Nephron (organoid): ENCODE measurements at regions not wholly inside any gene's neighbourhood (a gene's known extent, or its start where the extent isn't known, plus 50 kb on each side); places are given as distances from the start of the nearest gene placed in this dataset.
A peak's percentile ranks its signal among the peaks of the same experiment; 100 is the strongest.

Experiments
- H3K27ac Mint-ChIP-seq, 3 experiments: 2 replicates each; pipeline ENCODE4 v1.8.0; 2020; ENCODE audit warnings: mixed read lengths in 3 of 3, mild to moderate bottlenecking in 2 of 3, moderate library complexity in 1 of 3
- H3K27me3 Mint-ChIP-seq: 2 replicates; pipeline ENCODE4 v1.8.0; 2021; ENCODE audit warnings: low read depth, mild to moderate bottlenecking, moderate library complexity, mixed read lengths
- H3K36me3 Mint-ChIP-seq: 2 replicates; pipeline ENCODE4 v1.8.0; 2020; ENCODE audit warnings: low read depth, mixed read lengths
- H3K4me1 Mint-ChIP-seq: 2 replicates; pipeline ENCODE4 v1.8.0; 2020; ENCODE audit warnings: mixed read lengths
- H3K4me3 Mint-ChIP-seq, 3 experiments: 2 replicates each; pipeline ENCODE4 v1.8.0; 2020; ENCODE audit warnings: mild to moderate bottlenecking in 3 of 3, mixed read lengths in 3 of 3, moderate library complexity in 2 of 3
- H3K9me3 Mint-ChIP-seq: 2 replicates; pipeline ENCODE4 v1.8.0; 2020; ENCODE audit warnings: mixed read lengths
- TF ChIP-seq, protein P1 (sequence below), 3 experiments: fragments of 200-600 bp; sonication (generic); IDR thresholded peaks; one replicate each; pipeline ENCODE4 v1.5.0; 2021; ENCODE audit warnings: antibody characterized with exemption in 3 of 3; ENCODE audit not compliant: unreplicated experiment in 3 of 3

DNA sequence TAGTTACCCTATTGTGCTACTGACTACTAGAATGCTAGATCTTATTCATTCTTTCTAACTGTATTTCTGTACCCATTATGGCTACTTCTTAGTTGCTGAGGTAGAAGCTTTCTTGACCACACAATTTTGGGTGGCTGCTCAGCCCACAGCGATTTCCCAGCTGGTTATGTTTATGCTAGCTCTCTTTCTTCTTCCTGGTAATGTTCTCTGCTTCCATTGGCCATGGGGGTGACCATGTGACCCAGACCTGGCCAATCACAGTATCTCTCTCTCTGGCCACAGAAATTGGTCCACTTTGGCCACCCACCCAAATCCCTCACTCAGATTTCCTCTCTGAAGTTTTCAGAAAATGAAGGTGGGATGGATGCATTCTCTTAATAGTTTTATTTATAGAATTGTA lies 427.9 kb upstream of the CLINT1 start:
- Mint-ChIP-seq H3K4me1 (peaks cover 11% of the 10 kb centered on the region), H3K27ac (no peak overlapping the region)

GRCh38 chr5:158285698-158286097 lies 426.8 kb upstream of the CLINT1 start:
- peaks cover 5% of the 10 kb centered on the region for H3K27me3 Mint-ChIP-seq
- H3K27ac Mint-ChIP-seq = no peak overlapping the region
- peaks cover 6% of the 10 kb centered on the region for H3K9me3 Mint-ChIP-seq
- H3K36me3 Mint-ChIP-seq = no peaks in the 10 kb centered on the region
- no peak overlapping the region for H3K4me3 Mint-ChIP-seq
- peaks cover 11% of the 10 kb centered on the region for H3K4me1 Mint-ChIP-seq
- TF ChIP-seq, protein P1, sequence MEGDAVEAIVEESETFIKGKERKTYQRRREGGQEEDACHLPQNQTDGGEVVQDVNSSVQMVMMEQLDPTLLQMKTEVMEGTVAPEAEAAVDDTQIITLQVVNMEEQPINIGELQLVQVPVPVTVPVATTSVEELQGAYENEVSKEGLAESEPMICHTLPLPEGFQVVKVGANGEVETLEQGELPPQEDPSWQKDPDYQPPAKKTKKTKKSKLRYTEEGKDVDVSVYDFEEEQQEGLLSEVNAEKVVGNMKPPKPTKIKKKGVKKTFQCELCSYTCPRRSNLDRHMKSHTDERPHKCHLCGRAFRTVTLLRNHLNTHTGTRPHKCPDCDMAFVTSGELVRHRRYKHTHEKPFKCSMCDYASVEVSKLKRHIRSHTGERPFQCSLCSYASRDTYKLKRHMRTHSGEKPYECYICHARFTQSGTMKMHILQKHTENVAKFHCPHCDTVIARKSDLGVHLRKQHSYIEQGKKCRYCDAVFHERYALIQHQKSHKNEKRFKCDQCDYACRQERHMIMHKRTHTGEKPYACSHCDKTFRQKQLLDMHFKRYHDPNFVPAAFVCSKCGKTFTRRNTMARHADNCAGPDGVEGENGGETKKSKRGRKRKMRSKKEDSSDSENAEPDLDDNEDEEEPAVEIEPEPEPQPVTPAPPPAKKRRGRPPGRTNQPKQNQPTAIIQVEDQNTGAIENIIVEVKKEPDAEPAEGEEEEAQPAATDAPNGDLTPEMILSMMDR (IDR thresholded peaks at IDR 0.05; ENCODE audit: unreplicated experiment in 3 of 3) = no peak

More for the DNA sequence above, 427.9 kb upstream of the CLINT1 start:
- peaks cover 5% of the 10 kb centered on the region for H3K27me3 Mint-ChIP-seq
- no peaks in the 10 kb centered on the region for H3K9me3 Mint-ChIP-seq
- no peak overlapping the region for H3K4me3 Mint-ChIP-seq
- TF ChIP-seq, protein P1 (IDR thresholded peaks at IDR 0.05; ENCODE audit: unreplicated experiment in 3 of 3) = no peak
- H3K36me3 Mint-ChIP-seq = no peaks in the 10 kb centered on the region

GRCh38 chr5:158284242-158284641 lies 425.3 kb upstream of the CLINT1 start:
- Mint-ChIP-seq H3K9me3 (peaks cover 6% of the 10 kb centered on the region), H3K4me1 (peaks cover 11% of the 10 kb centered on the region), H3K27ac (peak overlapping the region in 1 of 3 experiments; percentile 29), H3K36me3 (no peaks in the 10 kb centered on the region), H3K4me3 (no peak overlapping the region), H3K27me3 (no peaks in the 10 kb centered on the region)
- TF ChIP-seq, protein P1 (IDR thresholded peaks at IDR 0.05; ENCODE audit: unreplicated experiment in 3 of 3) = no peak

DNA sequence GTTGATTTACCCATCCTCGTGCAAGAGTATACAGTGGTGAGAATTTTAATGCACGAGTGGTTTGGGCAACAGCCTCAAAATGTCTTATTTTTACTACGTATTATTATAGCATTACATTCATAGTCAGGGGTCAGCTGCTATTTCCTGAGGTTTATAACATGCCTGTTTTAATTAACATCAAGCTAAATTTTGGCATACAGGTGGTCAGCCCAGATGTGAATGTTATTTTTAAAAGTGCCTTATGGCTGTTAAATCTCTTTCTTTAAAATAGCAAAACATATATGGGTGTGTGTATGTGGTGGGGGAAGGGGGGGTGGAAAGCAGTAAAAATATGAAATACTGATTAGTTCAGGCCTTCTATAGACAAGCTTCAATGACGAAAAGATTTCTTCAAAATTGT lies 424.5 kb upstream of the CLINT1 start:
- TF ChIP-seq, protein P1 (IDR thresholded peaks at IDR 0.05; ENCODE audit: unreplicated experiment in 3 of 3) = no peak
- Mint-ChIP-seq H3K4me1 (peaks cover 10% of the 10 kb centered on the region), H3K27ac (peak overlapping the region in 2 of 3 experiments; percentile 18 to 29)

GRCh38 chr5:158278216-158278925 lies 419.4 kb upstream of the CLINT1 start:
- no peaks in the 10 kb centered on the region for H3K36me3 Mint-ChIP-seq
- H3K27ac Mint-ChIP-seq = no peak overlapping the region
- TF ChIP-seq, protein P1 (IDR thresholded peaks at IDR 0.05; ENCODE audit: unreplicated experiment in 3 of 3) = no peak
- no peak overlapping the region for H3K4me3 Mint-ChIP-seq
- peaks cover 7% of the 10 kb centered on the region for H3K4me1 Mint-ChIP-seq
- H3K27me3 Mint-ChIP-seq = no peaks in the 10 kb centered on the region
- H3K9me3 Mint-ChIP-seq = peaks cover 11% of the 10 kb centered on the region

More for the DNA sequence above, 424.5 kb upstream of the CLINT1 start:
- Mint-ChIP-seq H3K27me3 (no peaks in the 10 kb centered on the region), H3K4me3 (no peak overlapping the region), H3K36me3 (no peaks in the 10 kb centered on the region), H3K9me3 (peaks cover 9% of the 10 kb centered on the region)

DNA sequence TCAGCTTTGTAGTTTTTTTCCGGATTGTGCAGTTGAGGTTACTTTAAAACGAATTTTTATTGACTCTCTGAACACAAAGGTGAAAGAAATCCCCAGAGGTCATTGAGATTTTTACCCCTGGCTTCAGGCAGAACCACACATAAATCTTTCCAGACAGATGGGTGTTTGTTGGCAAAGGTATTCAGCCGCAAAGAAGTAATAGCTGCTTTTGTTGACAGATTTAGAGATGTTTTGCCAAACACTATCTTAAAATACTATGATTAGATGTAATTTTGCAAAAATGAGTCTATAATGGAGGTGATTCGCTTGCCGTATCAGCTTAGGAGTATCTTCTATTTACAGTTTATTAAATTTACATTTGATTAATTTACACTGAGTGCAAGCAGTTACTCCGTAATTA lies 418.3 kb upstream of the CLINT1 start:
- Mint-ChIP-seq H3K4me3 (no peak overlapping the region), H3K27ac (no peak overlapping the region), H3K36me3 (no peaks in the 10 kb centered on the region), H3K4me1 (peaks cover 14% of the 10 kb centered on the region), H3K27me3 (no peaks in the 10 kb centered on the region), H3K9me3 (peaks cover 11% of the 10 kb centered on the region)
- TF ChIP-seq, protein P1 (IDR thresholded peaks at IDR 0.05; ENCODE audit: unreplicated experiment in 3 of 3) = no peak
